COR-L47 (cell line): ENCODE measurements at regions not wholly inside any gene's neighbourhood (a gene's known extent, or its start where the extent isn't known, plus 50 kb on each side); places are given as distances from the start of the nearest gene placed in this dataset.
"Not testable (repeated sequence)": the region's sequence is repeated elsewhere in the genome, so short reads cannot be mapped to it uniquely, and the experiment has no call there.

Experiments
- DNase-seq: peaks from one replicate; lab custom pipeline; 2025; lab: John Stamatoyannopoulos, UW

GRCh38 chr7:153524070-153524601 lies 528.1 kb upstream of the DPP6 start:
- DNase-seq: no peak

- DNase-seq: no peak
Measured at GRCh38 chr7:153529100-153529499, 523.1 kb upstream of the DPP6 start.

- DNase-seq: no peak
Measured at GRCh38 chr7:153529651-153530165, 522.5 kb upstream of the DPP6 start.

- DNase-seq: no peak
Measured at GRCh38 chr7:153530441-153530840, 521.8 kb upstream of the DPP6 start.

GRCh38 chr7:153532326-153532725 lies 519.9 kb upstream of the DPP6 start:
- DNase-seq: no peak

- DNase-seq: no peak
Measured at GRCh38 chr7:153537271-153537670, 514.9 kb upstream of the DPP6 start.

GRCh38 chr7:153541903-153542302 lies 510.3 kb upstream of the DPP6 start:
- no peak for DNase-seq

- no peak for DNase-seq
Measured at GRCh38 chr7:153543232-153543631, 509.0 kb upstream of the DPP6 start.

GRCh38 chr7:153550173-153550572 lies 502.0 kb upstream of the DPP6 start:
- no peak for DNase-seq

GRCh38 chr7:153564391-153564790 lies 487.8 kb upstream of the DPP6 start:
- DNase-seq: no peak

GRCh38 chr7:153566324-153566723 lies 485.9 kb upstream of the DPP6 start:
- no peak for DNase-seq

GRCh38 chr7:153567426-153567825 lies 484.8 kb upstream of the DPP6 start:
- no peak for DNase-seq

GRCh38 chr7:153569520-153569919 lies 482.7 kb upstream of the DPP6 start:
- DNase-seq: not testable (repeated sequence)

GRCh38 chr7:153576096-153576495 lies 476.1 kb upstream of the DPP6 start:
- no peak for DNase-seq

GRCh38 chr7:153581419-153581818 lies 470.8 kb upstream of the DPP6 start:
- DNase-seq: no peak

GRCh38 chr7:153584132-153584531 lies 468.1 kb upstream of the DPP6 start:
- no peak for DNase-seq

GRCh38 chr7:153588586-153588985 lies 463.6 kb upstream of the DPP6 start:
- no peak for DNase-seq

GRCh38 chr7:153590136-153590535 lies 462.1 kb upstream of the DPP6 start:
- no peak for DNase-seq

- DNase-seq: no peak
Measured at GRCh38 chr7:153590571-153590970, 461.6 kb upstream of the DPP6 start.

GRCh38 chr7:153607354-153607753 lies 444.8 kb upstream of the DPP6 start:
- DNase-seq: no peak

- no peak for DNase-seq
Measured at GRCh38 chr7:153616711-153617325, 435.4 kb upstream of the DPP6 start.

- DNase-seq: no peak
Measured at GRCh38 chr7:153627323-153627722, 424.9 kb upstream of the DPP6 start.

GRCh38 chr7:153628406-153628805 lies 423.8 kb upstream of the DPP6 start:
- DNase-seq: no peak

- no peak for DNase-seq
Measured at GRCh38 chr7:153628825-153629224, 423.4 kb upstream of the DPP6 start.
